Activated naive CD4-positive, alpha-beta T cell treated with anti-CD3 and anti-CD28 coated beads, Interleukin-2, amount 50 U/mL, for 72 hours (primary cell): ENCODE measurements at regions not wholly inside any gene's neighbourhood (a gene's known extent, or its start where the extent isn't known, plus 50 kb on each side); places are given as distances from the start of the nearest gene placed in this dataset.
"Not testable (repeated sequence)": the region's sequence is repeated elsewhere in the genome, so short reads cannot be mapped to it uniquely, and the experiment has no call there.

Experiments
- ATAC-seq, 2 donors: fragments of 150-1000 bp; cut with Tn5 transposase; 2 replicates each; pipeline ENCODE4 v1.10.0; 2021; ENCODE audit warnings: mild to moderate bottlenecking in 2 of 2, moderate library complexity in 2 of 2
- DNase-seq, 2 donors: peaks; one replicate each; pipeline ENCODE4 v3.0.0; 2021 to 2022; ENCODE audit warnings: low spot score in 2 of 2
- H3K27ac Mint-ChIP-seq, 2 donors: one replicate each; pipeline ENCODE4 v1.8.0; 2022; ENCODE audit warnings: mild to moderate bottlenecking in 2 of 2, mixed read lengths in 2 of 2
- H3K36me3 Mint-ChIP-seq, 2 donors: one replicate each; pipeline ENCODE4 v1.8.0; 2022; ENCODE audit warnings: mixed read lengths in 2 of 2
- H3K9me3 Mint-ChIP-seq, 2 donors: one replicate each; pipeline ENCODE4 v1.8.0; 2022; ENCODE audit warnings: mixed read lengths in 2 of 2

- Mint-ChIP-seq H3K27ac (no peak overlapping the region), H3K9me3 (peaks cover 0 to 3% of the 10 kb centered on the region in 2 donors), H3K36me3 (no peaks in the 10 kb centered on the region)
- no peak for ATAC-seq
- no peak for DNase-seq
These were observed 1002.7 kb upstream of the PCDH20 start for GRCh38 chr13:62418376-62418775.

- DNase-seq (no peak), ATAC-seq (no peak)
- Mint-ChIP-seq H3K9me3 (peaks cover 12 to 16% of the 10 kb centered on the region in 2 donors), H3K36me3 (peaks cover 0 to 13% of the 10 kb centered on the region in 2 donors), H3K27ac (no peak overlapping the region)
These were observed 992.2 kb upstream of the PCDH20 start for GRCh38 chr13:62407871-62408270.

GRCh38 chr13:62388515-62388914 is 972.9 kb upstream of the PCDH20 start:
- no peaks in the 10 kb centered on the region for H3K36me3 Mint-ChIP-seq
- H3K27ac Mint-ChIP-seq, result no peak overlapping the region
- ATAC-seq, result no peak
- H3K9me3 Mint-ChIP-seq, result peaks cover 0 to 5% of the 10 kb centered on the region in 2 donors
- DNase-seq, result no peak

GRCh38 chr13:62387647-62388046 is 972.0 kb upstream of the PCDH20 start:
- H3K27ac Mint-ChIP-seq, result no peak overlapping the region
- ATAC-seq, result no peak
- DNase-seq, result no peak
- peaks cover 0 to 5% of the 10 kb centered on the region in 2 donors for H3K9me3 Mint-ChIP-seq
- no peaks in the 10 kb centered on the region for H3K36me3 Mint-ChIP-seq

GRCh38 chr13:62379241-62379640 is 963.6 kb upstream of the PCDH20 start:
- H3K36me3 Mint-ChIP-seq, H3K9me3 Mint-ChIP-seq, H3K27ac Mint-ChIP-seq, DNase-seq, ATAC-seq: not testable (repeated sequence)

GRCh38 chr13:62377838-62378237 is 962.2 kb upstream of the PCDH20 start:
- no peaks in the 10 kb centered on the region for H3K36me3 Mint-ChIP-seq
- H3K9me3 Mint-ChIP-seq, result peaks cover 3 to 4% of the 10 kb centered on the region in 2 donors
- DNase-seq, result no peak
- no peak overlapping the region for H3K27ac Mint-ChIP-seq
- no peak for ATAC-seq

GRCh38 chr13:62375653-62376052 is 960.0 kb upstream of the PCDH20 start:
- no peak for ATAC-seq
- H3K27ac Mint-ChIP-seq, result no peak overlapping the region

GRCh38 chr13:62371737-62372136 is 956.1 kb upstream of the PCDH20 start:
- H3K27ac Mint-ChIP-seq, result no peak overlapping the region
- no peak for ATAC-seq
- peaks cover 0 to 8% of the 10 kb centered on the region in 2 donors for H3K9me3 Mint-ChIP-seq
- no peaks in the 10 kb centered on the region for H3K36me3 Mint-ChIP-seq
- DNase-seq, result no peak

More at GRCh38 chr13:62375653-62376052, 960.0 kb upstream of the PCDH20 start:
- peaks cover 0 to 4% of the 10 kb centered on the region in 2 donors for H3K9me3 Mint-ChIP-seq
- DNase-seq, result no peak
- no peaks in the 10 kb centered on the region for H3K36me3 Mint-ChIP-seq

- not testable (repeated sequence) for H3K36me3 Mint-ChIP-seq, ATAC-seq, H3K9me3 Mint-ChIP-seq
These were observed 952.3 kb upstream of the PCDH20 start for GRCh38 chr13:62367971-62368370.

GRCh38 chr13:62360609-62361008 is 945.0 kb upstream of the PCDH20 start:
- H3K36me3 Mint-ChIP-seq, result no peaks in the 10 kb centered on the region
- no peak overlapping the region for H3K27ac Mint-ChIP-seq
- DNase-seq (no peak), ATAC-seq (no peak)
- peaks cover 4% of the 10 kb centered on the region in 2 donors for H3K9me3 Mint-ChIP-seq

More at GRCh38 chr13:62367971-62368370, 952.3 kb upstream of the PCDH20 start:
- DNase-seq, H3K27ac Mint-ChIP-seq: not testable (repeated sequence)

- Mint-ChIP-seq H3K36me3 (no peaks in the 10 kb centered on the region), H3K27ac (no peak overlapping the region), H3K9me3 (peaks cover 7 to 8% of the 10 kb centered on the region in 2 donors)
- ATAC-seq, result no peak
- no peak for DNase-seq
These were observed 942.9 kb upstream of the PCDH20 start for GRCh38 chr13:62358646-62358932.

GRCh38 chr13:62357887-62358645 is 942.4 kb upstream of the PCDH20 start:
- DNase-seq (no peak), ATAC-seq (no peak)
- Mint-ChIP-seq H3K36me3 (no peaks in the 10 kb centered on the region), H3K9me3 (peaks cover 7 to 8% of the 10 kb centered on the region in 2 donors), H3K27ac (no peak overlapping the region)

- H3K9me3 Mint-ChIP-seq, result peaks cover 7 to 8% of the 10 kb centered on the region in 2 donors
- no peak for DNase-seq
These were observed 941.3 kb upstream of the PCDH20 start for GRCh38 chr13:62356977-62357376.

GRCh38 chr13:62337109-62337880 is 921.6 kb upstream of the PCDH20 start:
- no peak for ATAC-seq
- Mint-ChIP-seq H3K36me3 (no peaks in the 10 kb centered on the region), H3K27ac (no peak overlapping the region), H3K9me3 (peaks cover 3 to 8% of the 10 kb centered on the region in 2 donors)
- no peak for DNase-seq

More at GRCh38 chr13:62356977-62357376, 941.3 kb upstream of the PCDH20 start:
- no peak overlapping the region for H3K27ac Mint-ChIP-seq
- no peak for ATAC-seq
- H3K36me3 Mint-ChIP-seq, result no peaks in the 10 kb centered on the region

GRCh38 chr13:62336507-62336906 is 920.9 kb upstream of the PCDH20 start:
- no peak overlapping the region for H3K27ac Mint-ChIP-seq
- peaks cover 3 to 8% of the 10 kb centered on the region in 2 donors for H3K9me3 Mint-ChIP-seq
- DNase-seq (no peak), ATAC-seq (no peak)
- H3K36me3 Mint-ChIP-seq, result no peaks in the 10 kb centered on the region

GRCh38 chr13:62333466-62333865 is 917.8 kb upstream of the PCDH20 start:
- no peak for ATAC-seq
- no peak overlapping the region for H3K27ac Mint-ChIP-seq
- no peaks in the 10 kb centered on the region for H3K36me3 Mint-ChIP-seq
- no peak for DNase-seq
- H3K9me3 Mint-ChIP-seq, result peaks cover 7 to 8% of the 10 kb centered on the region in 2 donors

GRCh38 chr13:62331384-62331783 is 915.7 kb upstream of the PCDH20 start:
- H3K9me3 Mint-ChIP-seq, result peaks cover 9 to 14% of the 10 kb centered on the region in 2 donors
- ATAC-seq (no peak), DNase-seq (no peak)
- H3K36me3 Mint-ChIP-seq, result peaks cover 0 to 5% of the 10 kb centered on the region in 2 donors
- H3K27ac Mint-ChIP-seq, result no peak overlapping the region
